ENCODE measurements at regions not wholly inside any gene's neighbourhood (a gene's known extent, or its start where the extent isn't known, plus 50 kb on each side); places are given as distances from the start of the nearest gene placed in this dataset.

GRCh38 chr11:70751142-70751734 lies 352.9 kb downstream of the CTTN start:
- Histone ChIP-seq H3K27me3 (peaks cover 7% of the 10 kb centered on the region), H3K36me3 (no peaks in the 10 kb centered on the region), H3K4me3 (ENCODE audit: low read depth, low read length) (no peak overlapping the region), H3K9me3 (no peaks in the 10 kb centered on the region), H3K4me1 (no peaks in the 10 kb centered on the region)
- TF ChIP-seq CTCF (IDR thresholded peaks at IDR 0.05; ENCODE audit: low read depth, low read length), result no peak
- no peak for DNase-seq

- Histone ChIP-seq H3K36me3 (no peaks in the 10 kb centered on the region), H3K4me3 (ENCODE audit: low read depth, low read length) (no peak overlapping the region), H3K27me3 (peaks cover 25% of the 10 kb centered on the region), H3K9me3 (no peaks in the 10 kb centered on the region), H3K4me1 (no peaks in the 10 kb centered on the region)
- DNase-seq, result peak; percentile 83
- peak; percentile 92 for TF ChIP-seq CTCF (IDR thresholded peaks at IDR 0.05; ENCODE audit: low read depth, low read length)
Measured at GRCh38 chr11:70755410-70756158, 357.3 kb downstream of the CTTN start.

GRCh38 chr11:70756341-70756740 lies 358.0 kb downstream of the CTTN start:
- Histone ChIP-seq H3K9me3 (no peaks in the 10 kb centered on the region), H3K27me3 (peaks cover 25% of the 10 kb centered on the region), H3K36me3 (no peaks in the 10 kb centered on the region), H3K4me1 (no peaks in the 10 kb centered on the region), H3K4me3 (ENCODE audit: low read depth, low read length) (no peak overlapping the region)
- no peak for DNase-seq
- TF ChIP-seq CTCF (IDR thresholded peaks at IDR 0.05; ENCODE audit: low read depth, low read length), result no peak

GRCh38 chr11:70756756-70757155 lies 358.4 kb downstream of the CTTN start:
- no peaks in the 10 kb centered on the region for H3K4me1 ChIP-seq
- no peak for TF ChIP-seq CTCF (IDR thresholded peaks at IDR 0.05; ENCODE audit: low read depth, low read length)
- H3K9me3 ChIP-seq, result no peaks in the 10 kb centered on the region
- DNase-seq, result no peak
- H3K27me3 ChIP-seq, result peaks cover 25% of the 10 kb centered on the region
- H3K4me3 ChIP-seq (ENCODE audit: low read depth, low read length), result no peak overlapping the region
- H3K36me3 ChIP-seq, result no peaks in the 10 kb centered on the region

- H3K4me1 ChIP-seq, result no peaks in the 10 kb centered on the region
- H3K4me3 ChIP-seq (ENCODE audit: low read depth, low read length), result no peak overlapping the region
- TF ChIP-seq CTCF (IDR thresholded peaks at IDR 0.05; ENCODE audit: low read depth, low read length), result no peak
- no peaks in the 10 kb centered on the region for H3K36me3 ChIP-seq
- no peaks in the 10 kb centered on the region for H3K9me3 ChIP-seq
- no peak for DNase-seq
- H3K27me3 ChIP-seq, result peaks cover 25% of the 10 kb centered on the region
Measured at GRCh38 chr11:70757241-70757640, 358.9 kb downstream of the CTTN start.

- DNase-seq, result no peak
- no peaks in the 10 kb centered on the region for H3K9me3 ChIP-seq
- H3K36me3 ChIP-seq, result no peaks in the 10 kb centered on the region
- H3K4me3 ChIP-seq (ENCODE audit: low read depth, low read length), result no peak overlapping the region
- no peaks in the 10 kb centered on the region for H3K4me1 ChIP-seq
- no peak for TF ChIP-seq CTCF (IDR thresholded peaks at IDR 0.05; ENCODE audit: low read depth, low read length)
- H3K27me3 ChIP-seq, result peaks cover 25% of the 10 kb centered on the region
Measured at GRCh38 chr11:70758206-70758605, 359.9 kb downstream of the CTTN start.

Measured in BE2C (cell line).